HepG2 (cell line): ENCODE measurements at regions not wholly inside any gene's neighbourhood (a gene's known extent, or its start where the extent isn't known, plus 50 kb on each side); places are given as distances from the start of the nearest gene placed in this dataset.

ENCODE experiments used
- AHR ChIP-seq: IDR thresholded peaks from 2 replicates; pipeline ENCODE4 v1.6.1; 2018; ENCODE audit warnings: missing genetic modification reagents, missing compliant biosample characterization
- HINFP ChIP-seq: sonication (generic); formaldehyde crosslinking; IDR thresholded peaks from 2 replicates; pipeline ENCODE4 v1.4.0; 2020; ENCODE audit warnings: low read depth, mild to moderate bottlenecking, missing genetic modification reagents
- NFE2L1 ChIP-seq: sonication (generic); formaldehyde crosslinking; IDR thresholded peaks from 2 replicates; pipeline ENCODE4 v1.4.0; 2020; ENCODE audit warnings: missing genetic modification reagents, mild to moderate bottlenecking, borderline replicate concordance
- POLR2A ChIP-seq, 2 experiments: IDR thresholded peaks; 2 replicates each; pipeline ENCODE4 v1.6.1; 2011; ENCODE audit warnings: low read depth in 2 of 2, low read length in 2 of 2, mild to moderate bottlenecking in 1 of 2, moderate library complexity in 1 of 2; ENCODE audit not compliant: insufficient read depth in 1 of 2
- USF2 ChIP-seq, 2 experiments: sonication (generic) in 1 of 2; formaldehyde crosslinking in 1 of 2; IDR thresholded peaks; 2 replicates each; pipeline versions ENCODE4 v1.5.1 to v1.6.1; 2011 to 2020; ENCODE audit warnings: borderline replicate concordance in 1 of 2, low read depth in 1 of 2, low read length in 1 of 2, mild to moderate bottlenecking in 1 of 2, missing genetic modification reagents in 1 of 2, moderate library complexity in 1 of 2
- ZNF790 ChIP-seq: sonication (generic); formaldehyde crosslinking; IDR thresholded peaks from 2 replicates; pipeline ENCODE4 v1.8.0; 2022; ENCODE audit warnings: missing genetic modification reagents, mild to moderate bottlenecking, borderline replicate concordance

- no peak for TF ChIP-seq NFE2L1 (CRISPR knock-in tag)
- no peak for TF ChIP-seq ZNF790 (CRISPR knock-in tag)
- TF ChIP-seq POLR2A (IDR thresholded peaks at IDR 0.05; ENCODE audit: insufficient read depth in 1 of 2, low read depth in 2 of 2, low read length in 2 of 2): no peak
- no peak for TF ChIP-seq HINFP
- TF ChIP-seq USF2 (IDR thresholded peaks at IDR 0.05; ENCODE audit: low read depth, low read length): no peak
- TF ChIP-seq USF2 (CRISPR knock-in tag; IDR thresholded peaks at IDR 0.05; ENCODE audit: borderline replicate concordance): no peak
- TF ChIP-seq AHR: no peak
Measured at GRCh38 chr12:93297536-93297935, 80.2 kb upstream of the NUDT4 start.
